K562 (cell line): ENCODE measurements at regions not wholly inside any gene's neighbourhood (a gene's known extent, or its start where the extent isn't known, plus 50 kb on each side); places are given as distances from the start of the nearest gene placed in this dataset.

Experiments
- TF ChIP-seq, protein P1 (sequence below): sonication (generic); formaldehyde crosslinking; IDR thresholded peaks from 2 replicates; pipeline ENCODE4 v1.8.0; 2022; ENCODE audit warnings: mild to moderate bottlenecking, low read depth, missing genetic modification reagents
- TF ChIP-seq, protein P2 (sequence below): sonication (generic); formaldehyde crosslinking; IDR thresholded peaks from 2 replicates; pipeline ENCODE4 v1.8.0; 2022; ENCODE audit warnings: mild to moderate bottlenecking, missing genetic modification reagents

DNA sequence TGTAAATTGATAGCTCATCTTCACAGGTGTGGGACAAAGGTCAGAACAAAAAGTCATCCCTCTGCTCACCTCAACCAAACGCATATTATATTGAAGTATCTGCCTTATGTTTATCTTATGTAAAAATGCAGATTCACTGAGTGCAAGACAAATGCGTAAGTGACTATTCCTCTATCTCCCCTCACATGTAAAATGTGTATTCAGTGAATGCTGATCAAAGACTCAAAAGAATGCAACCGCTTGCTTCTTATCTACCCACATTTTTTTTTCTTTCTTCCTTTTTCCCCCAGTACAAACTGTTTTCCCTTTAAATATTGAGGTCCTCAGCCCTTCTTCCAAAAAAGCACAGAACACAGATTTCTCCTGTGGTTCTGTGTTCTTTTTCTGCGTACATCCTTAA is 1882.9 kb downstream of the NCAM2 start:
- TF ChIP-seq, protein P1, sequence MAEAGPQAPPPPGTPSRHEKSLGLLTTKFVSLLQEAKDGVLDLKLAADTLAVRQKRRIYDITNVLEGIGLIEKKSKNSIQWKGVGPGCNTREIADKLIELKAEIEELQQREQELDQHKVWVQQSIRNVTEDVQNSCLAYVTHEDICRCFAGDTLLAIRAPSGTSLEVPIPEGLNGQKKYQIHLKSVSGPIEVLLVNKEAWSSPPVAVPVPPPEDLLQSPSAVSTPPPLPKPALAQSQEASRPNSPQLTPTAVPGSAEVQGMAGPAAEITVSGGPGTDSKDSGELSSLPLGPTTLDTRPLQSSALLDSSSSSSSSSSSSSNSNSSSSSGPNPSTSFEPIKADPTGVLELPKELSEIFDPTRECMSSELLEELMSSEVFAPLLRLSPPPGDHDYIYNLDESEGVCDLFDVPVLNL (CRISPR knock-in tag), result no peak
- TF ChIP-seq, protein P2, sequence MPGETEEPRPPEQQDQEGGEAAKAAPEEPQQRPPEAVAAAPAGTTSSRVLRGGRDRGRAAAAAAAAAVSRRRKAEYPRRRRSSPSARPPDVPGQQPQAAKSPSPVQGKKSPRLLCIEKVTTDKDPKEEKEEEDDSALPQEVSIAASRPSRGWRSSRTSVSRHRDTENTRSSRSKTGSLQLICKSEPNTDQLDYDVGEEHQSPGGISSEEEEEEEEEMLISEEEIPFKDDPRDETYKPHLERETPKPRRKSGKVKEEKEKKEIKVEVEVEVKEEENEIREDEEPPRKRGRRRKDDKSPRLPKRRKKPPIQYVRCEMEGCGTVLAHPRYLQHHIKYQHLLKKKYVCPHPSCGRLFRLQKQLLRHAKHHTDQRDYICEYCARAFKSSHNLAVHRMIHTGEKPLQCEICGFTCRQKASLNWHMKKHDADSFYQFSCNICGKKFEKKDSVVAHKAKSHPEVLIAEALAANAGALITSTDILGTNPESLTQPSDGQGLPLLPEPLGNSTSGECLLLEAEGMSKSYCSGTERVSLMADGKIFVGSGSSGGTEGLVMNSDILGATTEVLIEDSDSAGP, result no peak
